Activated T-cell treated with anti-CD3 and anti-CD28 coated beads for 24 hours (primary cell): ENCODE measurements at regions not wholly inside any gene's neighbourhood (a gene's known extent, or its start where the extent isn't known, plus 50 kb on each side); places are given as distances from the start of the nearest gene placed in this dataset.

Experiments used
- DNase-seq: peaks from one replicate; pipeline ENCODE4 v3.0.0-alpha.2; 2020; ENCODE audit warnings: low read depth

- DNase-seq = no peak
These were observed 276.6 kb upstream of the ZPLD1 start for GRCh38 chr3:102158080-102158740.

- DNase-seq = no peak
These were observed 274.9 kb upstream of the ZPLD1 start for GRCh38 chr3:102159810-102160451.

GRCh38 chr3:102161384-102162006 lies 273.3 kb upstream of the ZPLD1 start:
- no peak for DNase-seq

- DNase-seq = no peak
These were observed 272.6 kb upstream of the ZPLD1 start for GRCh38 chr3:102162251-102162650.

- no peak for DNase-seq
These were observed 271.6 kb upstream of the ZPLD1 start for GRCh38 chr3:102163039-102163817.

- DNase-seq = no peak
These were observed 271.0 kb upstream of the ZPLD1 start for GRCh38 chr3:102163818-102164154.

- no peak for DNase-seq
These were observed 269.4 kb upstream of the ZPLD1 start for GRCh38 chr3:102165367-102165766.

- DNase-seq = no peak
These were observed 264.8 kb upstream of the ZPLD1 start for GRCh38 chr3:102169915-102170479.

- no peak for DNase-seq
These were observed 264.3 kb upstream of the ZPLD1 start for GRCh38 chr3:102170545-102170944.

GRCh38 chr3:102174312-102174712 lies 260.5 kb upstream of the ZPLD1 start:
- DNase-seq = no peak

- DNase-seq = no peak
These were observed 259.9 kb upstream of the ZPLD1 start for GRCh38 chr3:102174832-102175374.

GRCh38 chr3:102176333-102177050 lies 258.3 kb upstream of the ZPLD1 start:
- no peak for DNase-seq

GRCh38 chr3:102177075-102177755 lies 257.6 kb upstream of the ZPLD1 start:
- no peak for DNase-seq

GRCh38 chr3:102178817-102179216 lies 256.0 kb upstream of the ZPLD1 start:
- no peak for DNase-seq

GRCh38 chr3:102179326-102180177 lies 255.3 kb upstream of the ZPLD1 start:
- DNase-seq = no peak

GRCh38 chr3:102180280-102180931 lies 254.4 kb upstream of the ZPLD1 start:
- DNase-seq = no peak

GRCh38 chr3:102181175-102181920 lies 253.5 kb upstream of the ZPLD1 start:
- no peak for DNase-seq

- DNase-seq = no peak
These were observed 252.7 kb upstream of the ZPLD1 start for GRCh38 chr3:102182162-102182561.

- no peak for DNase-seq
These were observed 251.6 kb upstream of the ZPLD1 start for GRCh38 chr3:102183186-102183585.
